Loucy (cell line): ENCODE measurements at regions not wholly inside any gene's neighbourhood (a gene's known extent, or its start where the extent isn't known, plus 50 kb on each side); places are given as distances from the start of the nearest gene placed in this dataset.

ENCODE experiments used
- CTCF ChIP-seq: fragments of 200-600 bp; sonication (generic); conservative IDR thresholded peaks from 2 replicates; pipeline ENCODE4 v1.5.1; 2014; ENCODE audit warnings: mild to moderate bottlenecking, antibody characterized with exemption, low read length
- EZH2phosphoT487 ChIP-seq: fragments of 200-600 bp; IDR thresholded peaks from 2 replicates; pipeline ENCODE4 v1.6.1; 2018; ENCODE audit warnings: antibody characterized with exemption, mild to moderate bottlenecking, moderate library complexity, borderline replicate concordance

DNA sequence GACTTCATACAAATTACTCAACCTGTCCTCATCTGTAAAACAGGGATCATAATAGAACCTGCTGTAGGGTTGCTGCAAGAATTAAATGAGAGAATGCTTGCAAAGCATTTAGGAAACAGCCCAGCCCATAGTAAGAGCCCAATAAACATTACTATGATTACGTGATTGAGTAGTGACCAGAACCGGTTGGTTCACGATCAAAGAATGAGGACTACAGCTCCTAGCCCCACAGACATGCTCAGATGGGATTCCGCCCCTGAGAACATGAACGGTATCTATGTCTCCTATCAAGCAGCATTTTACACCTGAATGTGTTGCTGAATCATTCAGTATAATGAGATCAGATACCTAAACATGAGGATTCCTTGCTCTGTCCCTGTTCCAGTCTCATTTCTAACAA, 104.8 kb upstream of the ZNF648 start:
- no peak for TF ChIP-seq EZH2phosphoT487
- no peak for TF ChIP-seq CTCF
